PFSK-1 (cell line): ENCODE measurements at regions not wholly inside any gene's neighbourhood (a gene's known extent, or its start where the extent isn't known, plus 50 kb on each side); places are given as distances from the start of the nearest gene placed in this dataset.

Experiments
- TAF1 ChIP-seq: IDR thresholded peaks from 2 replicates; pipeline ENCODE4 v1.6.1; 2012; ENCODE audit warnings: low read length, control low read depth, borderline replicate concordance; ENCODE audit not compliant: insufficient read depth
- TF ChIP-seq, protein P1 (sequence below), 2 experiments: IDR thresholded peaks; 2 replicates each; pipeline versions ENCODE4 v1.6.1 to v1.8.0; 2011 to 2012; ENCODE audit warnings: low read depth in 2 of 2, low read length in 2 of 2, control low read depth in 1 of 2, inconsistent platforms in 1 of 2, mild to moderate bottlenecking in 1 of 2, moderate library complexity in 1 of 2; ENCODE audit not compliant: insufficient read depth in 1 of 2

DNA sequence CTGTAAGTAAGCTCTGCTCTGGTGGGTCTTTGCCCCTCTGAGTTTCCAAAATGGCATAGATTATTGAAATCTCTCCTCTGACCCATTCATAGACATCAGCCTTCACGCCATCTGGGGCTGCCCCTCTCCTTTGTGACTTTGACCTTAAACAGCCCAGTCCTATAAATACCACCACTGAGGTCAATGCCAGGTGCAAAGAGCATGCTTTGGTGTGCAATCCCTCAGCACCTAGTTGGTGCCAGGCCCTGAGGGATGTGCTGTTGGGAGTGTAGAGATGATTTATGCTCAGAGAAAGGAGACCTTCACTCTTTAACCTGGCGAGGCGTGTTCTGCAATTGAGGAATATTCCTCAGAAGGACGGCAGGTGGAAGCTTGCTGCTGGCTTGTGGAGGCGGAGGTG lies 121.7 kb upstream of the TSHZ3 start:
- TF ChIP-seq TAF1 = no peak
- TF ChIP-seq, protein P1, sequence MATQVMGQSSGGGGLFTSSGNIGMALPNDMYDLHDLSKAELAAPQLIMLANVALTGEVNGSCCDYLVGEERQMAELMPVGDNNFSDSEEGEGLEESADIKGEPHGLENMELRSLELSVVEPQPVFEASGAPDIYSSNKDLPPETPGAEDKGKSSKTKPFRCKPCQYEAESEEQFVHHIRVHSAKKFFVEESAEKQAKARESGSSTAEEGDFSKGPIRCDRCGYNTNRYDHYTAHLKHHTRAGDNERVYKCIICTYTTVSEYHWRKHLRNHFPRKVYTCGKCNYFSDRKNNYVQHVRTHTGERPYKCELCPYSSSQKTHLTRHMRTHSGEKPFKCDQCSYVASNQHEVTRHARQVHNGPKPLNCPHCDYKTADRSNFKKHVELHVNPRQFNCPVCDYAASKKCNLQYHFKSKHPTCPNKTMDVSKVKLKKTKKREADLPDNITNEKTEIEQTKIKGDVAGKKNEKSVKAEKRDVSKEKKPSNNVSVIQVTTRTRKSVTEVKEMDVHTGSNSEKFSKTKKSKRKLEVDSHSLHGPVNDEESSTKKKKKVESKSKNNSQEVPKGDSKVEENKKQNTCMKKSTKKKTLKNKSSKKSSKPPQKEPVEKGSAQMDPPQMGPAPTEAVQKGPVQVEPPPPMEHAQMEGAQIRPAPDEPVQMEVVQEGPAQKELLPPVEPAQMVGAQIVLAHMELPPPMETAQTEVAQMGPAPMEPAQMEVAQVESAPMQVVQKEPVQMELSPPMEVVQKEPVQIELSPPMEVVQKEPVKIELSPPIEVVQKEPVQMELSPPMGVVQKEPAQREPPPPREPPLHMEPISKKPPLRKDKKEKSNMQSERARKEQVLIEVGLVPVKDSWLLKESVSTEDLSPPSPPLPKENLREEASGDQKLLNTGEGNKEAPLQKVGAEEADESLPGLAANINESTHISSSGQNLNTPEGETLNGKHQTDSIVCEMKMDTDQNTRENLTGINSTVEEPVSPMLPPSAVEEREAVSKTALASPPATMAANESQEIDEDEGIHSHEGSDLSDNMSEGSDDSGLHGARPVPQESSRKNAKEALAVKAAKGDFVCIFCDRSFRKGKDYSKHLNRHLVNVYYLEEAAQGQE (IDR thresholded peaks at IDR 0.05; ENCODE audit: insufficient read depth in 1 of 2, low read depth in 2 of 2, low read length in 2 of 2) = no peak
